ENCODE measurements at regions not wholly inside any gene's neighbourhood (a gene's known extent, or its start where the extent isn't known, plus 50 kb on each side); places are given as distances from the start of the nearest gene placed in this dataset.

DNA sequence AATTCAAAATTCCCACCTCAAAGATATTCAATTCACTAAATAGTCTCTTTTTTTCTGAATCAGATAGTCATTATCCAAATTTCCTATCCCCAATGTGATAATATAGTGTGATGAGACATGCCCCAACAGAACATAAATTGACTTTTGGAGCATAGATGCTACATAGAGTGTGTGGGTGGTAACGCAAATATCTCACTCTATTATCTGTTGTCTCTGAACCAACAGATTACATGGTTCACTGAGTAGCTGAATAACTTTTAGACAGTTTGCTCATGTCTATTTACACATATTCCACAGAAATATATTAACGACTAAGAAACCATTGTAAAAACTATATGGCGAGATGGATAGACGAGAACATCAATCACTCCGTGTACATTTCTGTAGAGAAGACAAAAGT is 209.9 kb downstream of the BARHL2 start:
- Histone ChIP-seq H3K9ac (ENCODE audit: low read length) (no peak overlapping the region), H3K4me3 (replicated peaks in 1 of 2; ENCODE audit: low read depth in 1 of 2, low read length in 2 of 2) (no peak overlapping the region), H2AFZ (ENCODE audit: low read depth, low read length, poor library complexity, severe bottlenecking) (no peak overlapping the region), H3K4me2 (ENCODE audit: low read length) (no peak overlapping the region), H3K4me1 (ENCODE audit: control insufficient read depth in 1 of 2, insufficient read depth in 2 of 2, low read length in 2 of 2) (no peaks in the 10 kb centered on the region), H3K27ac (ENCODE audit: low read depth, low read length) (no peak overlapping the region), H3K9me3 (ENCODE audit: control insufficient read depth in 1 of 2, insufficient read depth in 1 of 2, low read depth in 1 of 2, low read length in 2 of 2) (no peaks in the 10 kb centered on the region), H4K20me1 (ENCODE audit: insufficient read depth) (no peaks in the 10 kb centered on the region), H3K36me3 (ENCODE audit: control insufficient read depth in 1 of 2, insufficient read depth in 2 of 2, low read length in 2 of 2) (no peaks in the 10 kb centered on the region), H3K9me2 (ENCODE audit: insufficient read depth) (no peaks in the 10 kb centered on the region), H3K79me2 (ENCODE audit: insufficient read depth, low read length) (no peaks in the 10 kb centered on the region), H3K27me3 (ENCODE audit: insufficient read depth, low read length) (peaks cover 24% of the 10 kb centered on the region; the same call in 1 of the 2 replicates)
- TF ChIP-seq SP1 (IDR thresholded peaks at IDR 0.05; ENCODE audit: low read depth) (no peak), EZH2 (IDR thresholded peaks at IDR 0.05) (no peak), POLR2AphosphoS5 (IDR thresholded peaks at IDR 0.05; ENCODE audit: low read depth, low read length) (no peak), SRF (IDR thresholded peaks at IDR 0.05; ENCODE audit: low read depth) (no peak), EGR1 (IDR thresholded peaks at IDR 0.05; ENCODE audit: low read depth) (no peak), YY1 (IDR thresholded peaks at IDR 0.05; ENCODE audit: extremely low read depth, insufficient replicate concordance, low read depth, low read length) (no peak), ZFX (IDR thresholded peaks at IDR 0.05) (no peak), ELF1 (IDR thresholded peaks at IDR 0.05; ENCODE audit: borderline replicate concordance, low read depth) (no peak), RAD21 (IDR thresholded peaks at IDR 0.05; ENCODE audit: low read depth) (no peak), EZH2phosphoT487 (IDR thresholded peaks at IDR 0.05; ENCODE audit: borderline replicate concordance) (no peak), TCF7L2 (IDR thresholded peaks at IDR 0.05; ENCODE audit: borderline replicate concordance, extremely low read depth, insufficient read depth, insufficient read length) (no peak), POLR2A (IDR thresholded peaks at IDR 0.05; ENCODE audit: borderline replicate concordance, extremely low read depth, insufficient read depth, insufficient read length) (no peak), ZNF274 (IDR thresholded peaks at IDR 0.05; ENCODE audit: low read depth, low read length) (no peak)
- TF ChIP-seq, protein P1, sequence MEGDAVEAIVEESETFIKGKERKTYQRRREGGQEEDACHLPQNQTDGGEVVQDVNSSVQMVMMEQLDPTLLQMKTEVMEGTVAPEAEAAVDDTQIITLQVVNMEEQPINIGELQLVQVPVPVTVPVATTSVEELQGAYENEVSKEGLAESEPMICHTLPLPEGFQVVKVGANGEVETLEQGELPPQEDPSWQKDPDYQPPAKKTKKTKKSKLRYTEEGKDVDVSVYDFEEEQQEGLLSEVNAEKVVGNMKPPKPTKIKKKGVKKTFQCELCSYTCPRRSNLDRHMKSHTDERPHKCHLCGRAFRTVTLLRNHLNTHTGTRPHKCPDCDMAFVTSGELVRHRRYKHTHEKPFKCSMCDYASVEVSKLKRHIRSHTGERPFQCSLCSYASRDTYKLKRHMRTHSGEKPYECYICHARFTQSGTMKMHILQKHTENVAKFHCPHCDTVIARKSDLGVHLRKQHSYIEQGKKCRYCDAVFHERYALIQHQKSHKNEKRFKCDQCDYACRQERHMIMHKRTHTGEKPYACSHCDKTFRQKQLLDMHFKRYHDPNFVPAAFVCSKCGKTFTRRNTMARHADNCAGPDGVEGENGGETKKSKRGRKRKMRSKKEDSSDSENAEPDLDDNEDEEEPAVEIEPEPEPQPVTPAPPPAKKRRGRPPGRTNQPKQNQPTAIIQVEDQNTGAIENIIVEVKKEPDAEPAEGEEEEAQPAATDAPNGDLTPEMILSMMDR (IDR thresholded peaks at IDR 0.05 in 2 of 3, conservative IDR thresholded peaks at IDR 0.05 in 1 of 3; ENCODE audit: borderline replicate concordance in 1 of 3, insufficient read depth in 1 of 3, low read depth in 2 of 3, low read length in 2 of 3) = no peak
- TF ChIP-seq, protein P2, sequence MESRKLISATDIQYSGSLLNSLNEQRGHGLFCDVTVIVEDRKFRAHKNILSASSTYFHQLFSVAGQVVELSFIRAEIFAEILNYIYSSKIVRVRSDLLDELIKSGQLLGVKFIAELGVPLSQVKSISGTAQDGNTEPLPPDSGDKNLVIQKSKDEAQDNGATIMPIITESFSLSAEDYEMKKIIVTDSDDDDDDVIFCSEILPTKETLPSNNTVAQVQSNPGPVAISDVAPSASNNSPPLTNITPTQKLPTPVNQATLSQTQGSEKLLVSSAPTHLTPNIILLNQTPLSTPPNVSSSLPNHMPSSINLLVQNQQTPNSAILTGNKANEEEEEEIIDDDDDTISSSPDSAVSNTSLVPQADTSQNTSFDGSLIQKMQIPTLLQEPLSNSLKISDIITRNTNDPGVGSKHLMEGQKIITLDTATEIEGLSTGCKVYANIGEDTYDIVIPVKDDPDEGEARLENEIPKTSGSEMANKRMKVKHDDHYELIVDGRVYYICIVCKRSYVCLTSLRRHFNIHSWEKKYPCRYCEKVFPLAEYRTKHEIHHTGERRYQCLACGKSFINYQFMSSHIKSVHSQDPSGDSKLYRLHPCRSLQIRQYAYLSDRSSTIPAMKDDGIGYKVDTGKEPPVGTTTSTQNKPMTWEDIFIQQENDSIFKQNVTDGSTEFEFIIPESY (IDR thresholded peaks at IDR 0.05; ENCODE audit: extremely low read depth, insufficient replicate concordance, low read length) = no peak
- TF ChIP-seq, protein P3, sequence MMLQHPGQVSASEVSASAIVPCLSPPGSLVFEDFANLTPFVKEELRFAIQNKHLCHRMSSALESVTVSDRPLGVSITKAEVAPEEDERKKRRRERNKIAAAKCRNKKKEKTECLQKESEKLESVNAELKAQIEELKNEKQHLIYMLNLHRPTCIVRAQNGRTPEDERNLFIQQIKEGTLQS (IDR thresholded peaks at IDR 0.05) = no peak
- TF ChIP-seq, protein P4, sequence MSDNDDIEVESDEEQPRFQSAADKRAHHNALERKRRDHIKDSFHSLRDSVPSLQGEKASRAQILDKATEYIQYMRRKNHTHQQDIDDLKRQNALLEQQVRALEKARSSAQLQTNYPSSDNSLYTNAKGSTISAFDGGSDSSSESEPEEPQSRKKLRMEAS (IDR thresholded peaks at IDR 0.05) = no peak
- intact Hi-C loops (cut with micrococcal nuclease) = no loop called here
- ChIA-PET RAD21 (ENCODE audit: low non-redundant PET in 1 of 2, low total read pairs in 2 of 2, uncharacterized antibody in 2 of 2, unreplicated experiment in 2 of 2) (no interaction called here), POLR2A (no interaction called here), CTCF (no interaction called here)
- no TSS peak for BruUV-seq (replicated peaks)
- DNase-seq (ENCODE audit: low read depth, low spot score) (no peak), ATAC-seq (no peak)
